Motor neuron (in vitro differentiated cells): ENCODE measurements at regions not wholly inside any gene's neighbourhood (a gene's known extent, or its start where the extent isn't known, plus 50 kb on each side); places are given as distances from the start of the nearest gene placed in this dataset.
"Not testable (repeated sequence)": the region's sequence is repeated elsewhere in the genome, so short reads cannot be mapped to it uniquely, and the experiment has no call there.

Experiments
- ATAC-seq, 8 experiments: fragments of 200-7000 bp; cut with Tn5 transposase; replicated peaks in 6 of 8; 2 replicates each; pipeline ENCODE4 v1.8.0; 2021; ENCODE audit warnings: mild to moderate bottlenecking in 8 of 8, moderate library complexity in 8 of 8
- H3K27ac ChIP-seq, 2 donors: fragments of 250-450 bp; sonication (Bioruptor Pico); 2 replicates each; pipeline ENCODE4 v1.9.0; 2021; ENCODE audit warnings: antibody characterized with exemption in 2 of 2, mild to moderate bottlenecking in 2 of 2, moderate library complexity in 1 of 2
- H3K4me1 ChIP-seq, 2 donors: fragments of 250-450 bp; sonication (Bioruptor Pico); replicated peaks in 1 of 2; 2 replicates each; pipeline ENCODE4 v1.6.1; 2021; ENCODE audit warnings: antibody characterized with exemption in 2 of 2, mild to moderate bottlenecking in 2 of 2, moderate library complexity in 1 of 2
- H3K4me3 ChIP-seq, 5 donors: fragments of 250-450 bp; sonication (Bioruptor Pico); 2 replicates each; pipeline ENCODE4 v1.9.0; 2021; ENCODE audit warnings: antibody characterized with exemption in 5 of 5, mild to moderate bottlenecking in 5 of 5, moderate library complexity in 4 of 5
- WGBS, 10 experiments: fragments of 450-650 bp; shearing (Covaris generic); methylation state at CpG; one replicate each; pipeline ENCODE4 v1.0.0; 2022; 5-methylcytosine and 5-hydroxymethylcytosine counted together
- in situ Hi-C, 9 experiments: fragments of 400-800 bp; cut with MboI; loops; one replicate each; pipeline ENCODE4 v1.15.0; 2021; ENCODE audit warnings: low sequenced_read_pairs in 9 of 9, low pct_unique_long_range_greater_than_20kb in 2 of 9; ENCODE audit not compliant: unreplicated experiment in 9 of 9

GRCh38 chr2:8333832-8334187 lies 348.0 kb upstream of the ID2 start:
- H3K4me3 ChIP-seq, H3K4me1 ChIP-seq, H3K27ac ChIP-seq, ATAC-seq, in situ Hi-C loops: not testable (repeated sequence)
- WGBS, 10 experiments: 40 to 100% (median 76%) methylated on average over 1 to 5 of the region's 5 CpGs; no CpG with 5 or more reads in 3 of the 10 experiments

DNA sequence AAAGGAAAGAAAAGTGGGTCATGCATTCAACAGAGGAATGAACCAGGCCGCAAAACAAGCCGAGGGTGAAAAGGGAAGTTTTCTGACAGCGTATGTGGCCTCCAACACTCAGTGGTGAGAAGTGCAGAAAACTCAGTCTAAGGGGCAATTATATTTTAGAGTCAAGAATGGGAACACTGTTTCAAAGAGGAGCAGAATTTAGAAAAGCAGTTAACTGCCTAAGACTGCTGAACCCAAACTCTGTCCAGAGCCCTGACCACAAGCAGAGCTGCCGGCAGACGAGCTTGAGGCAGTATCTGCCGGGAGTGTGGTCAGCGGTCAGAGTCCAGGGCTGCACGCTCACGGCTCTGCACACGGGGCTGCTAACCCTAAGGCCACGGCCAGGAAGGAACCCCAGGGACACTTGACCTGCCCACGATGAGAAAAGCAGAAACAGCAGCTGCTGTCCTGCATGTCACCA lies 347.0 kb upstream of the ID2 start:
- H3K4me1 ChIP-seq: peaks cover 0 to 11% of the 10 kb centered on the region in 2 donors
- ATAC-seq: no peak
- WGBS, 10 experiments: 54 to 100% (median 89%) methylated on average over 1 to 12 of the region's 12 CpGs
- in situ Hi-C loops: no loop called here
- H3K27ac ChIP-seq: no peak overlapping the region
- no peak overlapping the region for H3K4me3 ChIP-seq

- ATAC-seq: peak in 3 of 8 experiments; percentile 15 to 70 (median 29)
- in situ Hi-C loops: no loop called here
- peaks cover 0 to 11% of the 10 kb centered on the region in 2 donors for H3K4me1 ChIP-seq
- H3K27ac ChIP-seq: no peak overlapping the region
- no peak overlapping the region for H3K4me3 ChIP-seq
- WGBS, 10 experiments: 63 to 100% (median 85%) methylated on average over 1 to 7 of the region's 8 CpGs
Observed at GRCh38 chr2:8335801-8336200, 346.1 kb upstream of the ID2 start.

- in situ Hi-C loops: no loop called here
- Histone ChIP-seq H3K4me3 (no peak overlapping the region), H3K27ac (no peak overlapping the region), H3K4me1 (peaks cover 0 to 11% of the 10 kb centered on the region in 2 donors)
- ATAC-seq: no peak
- WGBS, 10 experiments: 40 to 96% (median 90%) methylated on average over 1 to 4 of the region's 4 CpGs; no CpG with 5 or more reads in 1 of the 10 experiments
Observed at GRCh38 chr2:8337321-8337720, 344.5 kb upstream of the ID2 start.

- in situ Hi-C loops: no loop called here
- no peak overlapping the region for H3K27ac ChIP-seq
- no peak overlapping the region for H3K4me3 ChIP-seq
- H3K4me1 ChIP-seq: peaks cover 20 to 30% of the 10 kb centered on the region in 2 donors
- 0 to 100% (median 79%) methylated on average over 1 to 3 of the region's 3 CpGs for WGBS, 10 experiments
- no peak for ATAC-seq
Observed at GRCh38 chr2:8342407-8342806, 339.4 kb upstream of the ID2 start.

GRCh38 chr2:8343031-8343430 lies 338.8 kb upstream of the ID2 start:
- ATAC-seq: no peak
- Histone ChIP-seq H3K4me1 (peaks cover 24 to 37% of the 10 kb centered on the region in 2 donors), H3K27ac (no peak overlapping the region), H3K4me3 (no peak overlapping the region)
- WGBS, 10 experiments: 80 to 100% (median 95%) methylated on average over 1 to 2 of the region's 2 CpGs; no CpG with 5 or more reads in 4 of the 10 experiments
- in situ Hi-C loops: no loop called here

- peak in 7 of 8 experiments; percentile 59 to 80 (median 74) for ATAC-seq
- no peak overlapping the region for H3K4me3 ChIP-seq
- H3K4me1 ChIP-seq: peaks cover 33 to 40% of the 10 kb centered on the region in 2 donors
- 50 to 90% (median 76%) methylated on average over 2 to 8 of the region's 10 CpGs for WGBS, 10 experiments
- in situ Hi-C loops: no loop called here
- H3K27ac ChIP-seq: peak overlapping the region in 1 of 2 donors; percentile 16
Observed at GRCh38 chr2:8344144-8345097, 337.4 kb upstream of the ID2 start.

- in situ Hi-C loops: no loop called here
- no peak overlapping the region for H3K4me3 ChIP-seq
- 73 to 100% (median 83%) methylated on average over 1 to 2 of the region's 5 CpGs; no CpG with 5 or more reads in 7 of the 10 experiments for WGBS, 10 experiments
Observed at GRCh38 chr2:8345200-8345599, 336.7 kb upstream of the ID2 start.

DNA sequence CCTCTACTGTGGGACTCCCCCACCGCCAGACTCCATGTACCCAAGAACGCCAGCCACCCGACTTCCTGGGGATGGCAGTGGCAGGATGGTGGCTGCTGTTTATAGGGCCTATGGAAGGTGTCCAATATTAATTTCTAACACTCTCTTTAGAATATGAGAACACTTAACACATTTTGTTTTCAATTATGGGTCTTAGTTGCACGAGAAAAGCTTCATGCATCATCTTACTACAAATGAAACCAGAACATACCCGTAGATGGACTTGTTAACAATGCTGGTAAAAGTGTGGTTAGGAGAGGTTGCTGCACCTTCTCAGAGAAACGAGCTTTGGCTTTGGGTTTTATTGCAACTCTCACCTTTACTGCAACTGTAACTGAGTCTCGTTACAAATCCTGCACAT lies 335.6 kb upstream of the ID2 start:
- WGBS, 10 experiments: 33 to 87% (median 68%) methylated on average over 1 to 6 of the region's 7 CpGs; no CpG with 5 or more reads in 2 of the 10 experiments
- in situ Hi-C loops: no loop called here
- Histone ChIP-seq H3K4me1 (peaks cover 33 to 40% of the 10 kb centered on the region in 2 donors), H3K4me3 (no peak overlapping the region), H3K27ac (no peak overlapping the region)
- no peak for ATAC-seq

More at GRCh38 chr2:8345200-8345599, 336.7 kb upstream of the ID2 start:
- H3K27ac ChIP-seq: no peak overlapping the region
- H3K4me1 ChIP-seq: peaks cover 33 to 40% of the 10 kb centered on the region in 2 donors
- ATAC-seq: no peak

DNA sequence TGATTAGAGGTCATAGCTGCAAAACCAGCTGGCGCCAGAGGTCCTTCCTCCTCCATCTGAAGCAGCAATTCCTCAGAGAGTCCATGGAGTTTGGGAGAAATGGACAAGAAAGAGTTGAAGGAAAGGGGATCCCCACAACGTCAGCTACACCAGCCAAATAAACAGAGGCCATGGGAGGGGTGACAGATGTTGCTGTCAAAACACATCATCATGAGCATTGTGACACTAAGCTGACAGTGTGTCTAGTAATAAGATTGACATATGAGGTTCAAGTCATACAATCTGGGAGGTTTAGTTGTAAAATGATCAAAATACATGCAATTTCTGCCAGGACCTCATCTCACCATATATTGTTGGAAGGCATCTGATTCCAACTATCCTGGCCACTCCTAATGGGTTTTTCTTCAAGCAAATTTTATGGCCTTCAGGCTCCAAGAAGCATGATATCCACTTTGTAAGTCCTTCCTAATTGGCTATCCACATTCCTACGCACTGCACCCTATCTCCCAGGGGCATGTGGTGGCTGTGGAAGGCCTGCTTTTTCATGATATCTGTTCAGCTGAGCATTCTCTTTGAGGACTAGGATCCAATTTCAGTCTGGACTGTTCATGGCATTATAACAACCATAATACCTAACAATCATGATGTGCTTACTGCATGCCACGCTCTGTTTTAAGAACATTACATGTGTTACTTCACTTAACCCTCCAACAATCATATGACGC lies 335.0 kb upstream of the ID2 start:
- H3K4me1 ChIP-seq: peaks cover 33 to 40% of the 10 kb centered on the region in 2 donors

DNA sequence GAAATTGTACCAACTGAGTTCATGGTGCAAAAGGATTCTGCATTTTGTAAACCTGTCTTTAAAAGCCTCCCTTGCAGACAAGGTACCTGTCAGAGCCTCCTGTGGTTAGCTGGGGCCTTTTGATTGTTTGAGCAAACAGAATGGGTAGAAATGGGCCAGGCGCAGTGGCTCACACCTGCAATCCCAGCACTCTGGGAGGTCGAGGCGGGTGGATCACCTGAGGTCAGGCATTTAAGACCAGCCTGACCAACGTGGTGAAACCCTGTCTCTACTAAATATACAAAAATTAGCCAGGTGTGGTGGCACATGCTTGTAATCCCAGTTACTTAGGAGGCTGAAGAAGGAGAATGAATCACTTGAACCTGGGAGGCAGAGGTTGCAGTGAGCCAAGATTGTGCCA lies 332.9 kb upstream of the ID2 start:
- H3K4me1 ChIP-seq: peaks cover 25 to 32% of the 10 kb centered on the region in 2 donors
- H3K4me3 ChIP-seq, ATAC-seq, H3K27ac ChIP-seq, in situ Hi-C loops: not testable (repeated sequence)
- WGBS, 10 experiments: 17 to 90% (median 68%) methylated on average over 1 to 4 of the region's 4 CpGs; no CpG with 5 or more reads in 6 of the 10 experiments

More for the DNA sequence above, 335.0 kb upstream of the ID2 start:
- WGBS, 10 experiments: 0 to 100% (median 98%) methylated on average over 1 to 4 of the region's 5 CpGs; no CpG with 5 or more reads in 2 of the 10 experiments
- ATAC-seq: no peak
- Histone ChIP-seq H3K4me3 (no peak overlapping the region), H3K27ac (no peak overlapping the region)
- in situ Hi-C loops: no loop called here

DNA sequence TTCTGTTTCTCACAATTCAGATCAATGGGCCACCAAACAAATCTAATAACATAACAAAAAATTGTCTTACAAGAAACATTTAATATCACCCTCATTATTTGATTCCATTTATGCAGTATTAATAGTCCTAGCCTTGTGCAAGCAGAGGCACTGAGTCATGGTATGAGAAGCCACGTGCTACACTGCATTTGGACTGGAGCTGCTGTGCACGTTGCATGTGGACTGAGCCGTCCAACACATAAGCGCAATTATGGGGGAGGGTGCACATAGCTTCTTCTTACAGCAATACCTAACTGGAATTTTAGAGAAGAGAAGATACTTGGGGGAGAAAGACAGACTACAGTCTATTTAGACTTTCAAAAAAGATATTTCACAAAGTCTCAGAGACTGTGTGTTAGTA lies 329.6 kb upstream of the ID2 start:
- Histone ChIP-seq H3K4me3 (no peak overlapping the region), H3K4me1 (peaks cover 14 to 17% of the 10 kb centered on the region in 2 donors), H3K27ac (no peak overlapping the region)
- in situ Hi-C loops: no loop called here
- ATAC-seq: no peak
- WGBS, 10 experiments: 54 to 100% (median 87%) methylated on average over 3 to 4 of the region's 4 CpGs; no CpG with 5 or more reads in 2 of the 10 experiments

- 71 to 100% (median 100%) methylated on average over 1 of the region's 1 CpG; no CpG with 5 or more reads in 6 of the 10 experiments for WGBS, 10 experiments
- Histone ChIP-seq H3K27ac (no peak overlapping the region), H3K4me3 (no peak overlapping the region), H3K4me1 (peaks cover 9 to 11% of the 10 kb centered on the region in 2 donors)
- ATAC-seq: no peak
- in situ Hi-C loops: no loop called here
Observed at GRCh38 chr2:8352989-8353388, 328.9 kb upstream of the ID2 start.
